H1 (cell line): ENCODE measurements at regions not wholly inside any gene's neighbourhood (a gene's known extent, or its start where the extent isn't known, plus 50 kb on each side); places are given as distances from the start of the nearest gene placed in this dataset.

Experiments
- KDM1A ChIP-seq: fragments of 200-600, 300-600 bp; sonication (generic); IDR thresholded peaks from 2 replicates; pipeline ENCODE4 v1.7.1; 2016; ENCODE audit warnings: mild to moderate bottlenecking, low read length, borderline replicate concordance
- POLR2A ChIP-seq, 2 experiments: IDR thresholded peaks; 1 replicate in 1 of 2; 2 replicates in 1 of 2; pipeline ENCODE4 v1.6.1; 2011; ENCODE audit warnings: low read depth in 2 of 2, low read length in 2 of 2, mild to moderate bottlenecking in 2 of 2; ENCODE audit errors: control extremely low read depth in 1 of 2
- POLR2AphosphoS5 ChIP-seq: IDR thresholded peaks from 2 replicates; pipeline ENCODE4 v1.6.1; 2011; ENCODE audit warnings: low read depth, low read length
- YY1 ChIP-seq: IDR thresholded peaks from 2 replicates; pipeline ENCODE4 v1.6.1; 2011; ENCODE audit warnings: low read depth, mild to moderate bottlenecking, low read length
- TF ChIP-seq, protein P1 (sequence below): IDR thresholded peaks from 2 replicates; pipeline ENCODE4 v1.6.1; 2012; ENCODE audit warnings: low read length, inconsistent platforms
- TF ChIP-seq, protein P2 (sequence below), 3 experiments: IDR thresholded peaks; 1 replicate in 2 of 3; 2 replicates in 1 of 3; pipeline versions ENCODE4 v1.5.1 to v1.6.1; 2011; ENCODE audit warnings: low read length in 3 of 3, mild to moderate bottlenecking in 3 of 3, inconsistent platforms in 2 of 3, low read depth in 1 of 3, moderate library complexity in 1 of 3; ENCODE audit not compliant: insufficient read depth in 1 of 3; ENCODE audit errors: control extremely low read depth in 1 of 3

DNA sequence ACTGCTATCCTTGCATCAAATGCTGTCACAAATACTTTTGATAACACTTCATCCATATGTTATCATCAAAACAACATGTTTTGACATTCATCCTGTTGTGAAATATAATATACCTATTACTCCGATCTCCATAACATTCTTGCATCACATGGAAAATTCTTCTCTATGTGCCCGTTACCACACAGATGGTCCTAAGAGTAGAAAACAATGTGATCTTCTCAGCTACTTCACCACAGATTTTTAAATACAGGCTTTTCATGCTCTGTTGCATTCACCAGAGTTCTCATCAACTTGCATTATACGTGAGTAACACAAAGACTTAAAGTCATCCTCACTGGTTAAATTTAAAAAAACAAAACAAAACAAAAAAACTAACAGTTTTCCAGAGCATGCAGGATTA is 1603.3 kb upstream of the ZEB2 start:
- TF ChIP-seq, protein P1, sequence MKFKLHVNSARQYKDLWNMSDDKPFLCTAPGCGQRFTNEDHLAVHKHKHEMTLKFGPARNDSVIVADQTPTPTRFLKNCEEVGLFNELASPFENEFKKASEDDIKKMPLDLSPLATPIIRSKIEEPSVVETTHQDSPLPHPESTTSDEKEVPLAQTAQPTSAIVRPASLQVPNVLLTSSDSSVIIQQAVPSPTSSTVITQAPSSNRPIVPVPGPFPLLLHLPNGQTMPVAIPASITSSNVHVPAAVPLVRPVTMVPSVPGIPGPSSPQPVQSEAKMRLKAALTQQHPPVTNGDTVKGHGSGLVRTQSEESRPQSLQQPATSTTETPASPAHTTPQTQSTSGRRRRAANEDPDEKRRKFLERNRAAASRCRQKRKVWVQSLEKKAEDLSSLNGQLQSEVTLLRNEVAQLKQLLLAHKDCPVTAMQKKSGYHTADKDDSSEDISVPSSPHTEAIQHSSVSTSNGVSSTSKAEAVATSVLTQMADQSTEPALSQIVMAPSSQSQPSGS = no peak
- TF ChIP-seq POLR2A (IDR thresholded peaks at IDR 0.05; ENCODE audit: control extremely low read depth in 1 of 2, low read depth in 2 of 2, low read length in 2 of 2) (no peak), KDM1A (no peak), YY1 (no peak), POLR2AphosphoS5 (no peak)
- TF ChIP-seq, protein P2, sequence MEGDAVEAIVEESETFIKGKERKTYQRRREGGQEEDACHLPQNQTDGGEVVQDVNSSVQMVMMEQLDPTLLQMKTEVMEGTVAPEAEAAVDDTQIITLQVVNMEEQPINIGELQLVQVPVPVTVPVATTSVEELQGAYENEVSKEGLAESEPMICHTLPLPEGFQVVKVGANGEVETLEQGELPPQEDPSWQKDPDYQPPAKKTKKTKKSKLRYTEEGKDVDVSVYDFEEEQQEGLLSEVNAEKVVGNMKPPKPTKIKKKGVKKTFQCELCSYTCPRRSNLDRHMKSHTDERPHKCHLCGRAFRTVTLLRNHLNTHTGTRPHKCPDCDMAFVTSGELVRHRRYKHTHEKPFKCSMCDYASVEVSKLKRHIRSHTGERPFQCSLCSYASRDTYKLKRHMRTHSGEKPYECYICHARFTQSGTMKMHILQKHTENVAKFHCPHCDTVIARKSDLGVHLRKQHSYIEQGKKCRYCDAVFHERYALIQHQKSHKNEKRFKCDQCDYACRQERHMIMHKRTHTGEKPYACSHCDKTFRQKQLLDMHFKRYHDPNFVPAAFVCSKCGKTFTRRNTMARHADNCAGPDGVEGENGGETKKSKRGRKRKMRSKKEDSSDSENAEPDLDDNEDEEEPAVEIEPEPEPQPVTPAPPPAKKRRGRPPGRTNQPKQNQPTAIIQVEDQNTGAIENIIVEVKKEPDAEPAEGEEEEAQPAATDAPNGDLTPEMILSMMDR (IDR thresholded peaks at IDR 0.05; ENCODE audit: control extremely low read depth in 1 of 3, insufficient read depth in 1 of 3, low read depth in 1 of 3, low read length in 3 of 3) = no peak
